ENCODE measurements at regions not wholly inside any gene's neighbourhood (a gene's known extent, or its start where the extent isn't known, plus 50 kb on each side); places are given as distances from the start of the nearest gene placed in this dataset.
"Not testable (repeated sequence)": the region's sequence is repeated elsewhere in the genome, so short reads cannot be mapped to it uniquely, and the experiment has no call there.

DNA sequence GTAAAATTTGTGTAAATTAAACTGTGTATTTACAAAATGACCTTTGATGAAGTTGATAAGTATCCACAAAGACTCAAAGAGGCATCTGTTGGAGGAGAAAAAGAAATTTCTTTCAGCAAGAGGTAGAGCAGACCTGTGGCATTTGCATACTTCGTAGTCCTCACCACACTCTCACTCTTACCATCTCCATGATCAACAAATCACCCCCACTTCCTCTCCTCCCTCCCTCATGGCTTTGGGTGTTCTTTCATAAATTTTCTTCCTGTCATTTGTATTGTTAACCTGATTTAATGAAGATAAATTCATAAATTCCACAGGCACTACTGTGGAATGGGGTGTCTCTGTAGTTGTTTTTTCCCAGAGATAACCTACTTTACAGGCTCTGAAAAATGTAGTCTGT, 366.5 kb downstream of the ZNF674 start:
- no peak for ATAC-seq
- H3K9me3 ChIP-seq: peaks cover 4% of the 10 kb centered on the region; the same call in 1 of the 3 replicates
- DNase-seq (ENCODE audit: low read depth in 1 of 2, low spot score in 1 of 2): no peak
- FAIRE-seq: no peak
- H3K4me3 ChIP-seq: no peak overlapping the region
- 96% methylated on average over 1 of the region's 1 CpG for WGBS (ENCODE audit: missing lambda C conversion rate)
- no peak for TF ChIP-seq JUN (IDR thresholded peaks at IDR 0.05)
- TF ChIP-seq CEBPB (IDR thresholded peaks at IDR 0.05): no peak
- no peak for TF ChIP-seq MAX (IDR thresholded peaks at IDR 0.05)
- TF ChIP-seq EHMT2 (IDR thresholded peaks at IDR 0.05; ENCODE audit: low read depth): no peak
- no peak for TF ChIP-seq HDAC2 (IDR thresholded peaks at IDR 0.05)
- no peak for TF ChIP-seq GATA3 (IDR thresholded peaks at IDR 0.05; ENCODE audit: borderline replicate concordance)
- TF ChIP-seq ZNF302 (CRISPR knock-in tag; IDR thresholded peaks at IDR 0.05): no peak
- TF ChIP-seq, protein P1, sequence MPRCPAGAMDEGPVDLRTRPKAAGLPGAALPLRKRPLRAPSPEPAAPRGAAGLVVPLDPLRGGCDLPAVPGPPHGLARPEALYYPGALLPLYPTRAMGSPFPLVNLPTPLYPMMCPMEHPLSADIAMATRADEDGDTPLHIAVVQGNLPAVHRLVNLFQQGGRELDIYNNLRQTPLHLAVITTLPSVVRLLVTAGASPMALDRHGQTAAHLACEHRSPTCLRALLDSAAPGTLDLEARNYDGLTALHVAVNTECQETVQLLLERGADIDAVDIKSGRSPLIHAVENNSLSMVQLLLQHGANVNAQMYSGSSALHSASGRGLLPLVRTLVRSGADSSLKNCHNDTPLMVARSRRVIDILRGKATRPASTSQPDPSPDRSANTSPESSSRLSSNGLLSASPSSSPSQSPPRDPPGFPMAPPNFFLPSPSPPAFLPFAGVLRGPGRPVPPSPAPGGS (IDR thresholded peaks at IDR 0.05): no peak
- no peak for TF ChIP-seq SREBF2 (IDR thresholded peaks at IDR 0.05)
- no peak for TF ChIP-seq CBX8 (IDR thresholded peaks at IDR 0.05)
- TF ChIP-seq HEYL (CRISPR knock-in tag; IDR thresholded peaks at IDR 0.05): no peak
- TF ChIP-seq HES2 (IDR thresholded peaks at IDR 0.05): no peak
- H3K27ac ChIP-seq: no peak overlapping the region
- CTCF ChIA-PET: no interaction called here
- peaks cover 17% of the 10 kb centered on the region for H3K4me1 ChIP-seq
- no peak overlapping the region for H3K4me2 ChIP-seq
- POLR2A ChIA-PET: no interaction called here

DNA sequence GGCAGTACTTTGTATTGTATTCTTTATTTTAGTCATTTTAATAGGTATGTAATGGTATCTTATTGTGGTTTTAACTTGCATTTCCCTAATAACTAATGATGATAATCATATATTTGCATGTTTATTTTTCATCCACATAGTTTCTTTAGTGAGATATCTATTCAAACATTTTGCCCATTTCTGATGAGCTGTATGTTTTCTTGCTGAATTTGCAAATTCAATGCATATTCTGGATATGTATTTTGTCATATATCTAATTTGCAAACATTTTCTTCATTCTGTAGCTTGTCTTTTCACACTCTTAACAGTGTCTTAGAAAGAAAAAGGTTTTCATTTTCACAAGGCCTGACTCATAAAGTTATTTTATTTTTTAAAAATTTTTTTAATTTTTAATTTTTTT, 372.1 kb downstream of the ZNF674 start:
- DNase-seq (ENCODE audit: low read depth in 1 of 2, low spot score in 1 of 2) (no peak), FAIRE-seq (no peak), ATAC-seq (no peak)
- H3K4me2 ChIP-seq: no peak overlapping the region
- H3K4me3 ChIP-seq: no peak overlapping the region
- TF ChIP-seq MAFK (IDR thresholded peaks at IDR 0.05; ENCODE audit: partially characterized antibody): peak; percentile 69
- TF ChIP-seq KDM1A (IDR thresholded peaks at IDR 0.05; ENCODE audit: low read depth): no peak
- no peak overlapping the region for H3K27ac ChIP-seq
- no peaks in the 10 kb centered on the region for H3K9me3 ChIP-seq
- CTCF ChIA-PET: no interaction called here
- POLR2A ChIA-PET: no interaction called here
- no peaks in the 10 kb centered on the region for H3K4me1 ChIP-seq

DNA sequence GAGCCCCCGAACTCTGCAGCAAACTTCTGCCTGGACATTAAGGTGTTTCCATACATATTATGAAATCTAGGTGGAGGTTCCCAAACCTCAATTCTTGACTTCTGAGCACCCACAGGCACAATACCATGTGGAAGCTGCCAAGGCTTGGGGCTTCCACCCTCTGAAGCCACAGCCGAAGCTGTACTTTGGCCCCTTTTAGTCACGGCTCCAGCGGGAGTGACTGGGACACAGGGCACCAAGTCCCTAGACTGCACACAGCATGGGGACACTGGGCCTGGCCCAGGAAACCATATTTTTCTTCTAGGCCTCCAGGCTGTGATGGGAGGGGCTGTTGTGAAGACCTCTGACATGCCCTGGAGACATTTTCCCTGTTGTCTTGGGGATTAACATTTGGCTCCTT, 373.8 kb downstream of the ZNF674 start:
- FAIRE-seq; CTCF ChIA-PET; DNase-seq (ENCODE audit: low read depth in 1 of 2, low spot score in 1 of 2); POLR2A ChIA-PET; H3K4me3 ChIP-seq; H3K27ac ChIP-seq; ATAC-seq; H3K4me2 ChIP-seq; H3K4me1 ChIP-seq; H3K9me3 ChIP-seq: not testable (repeated sequence)
- WGBS (ENCODE audit: missing lambda C conversion rate): 80% methylated on average over 1 of the region's 4 CpGs

DNA sequence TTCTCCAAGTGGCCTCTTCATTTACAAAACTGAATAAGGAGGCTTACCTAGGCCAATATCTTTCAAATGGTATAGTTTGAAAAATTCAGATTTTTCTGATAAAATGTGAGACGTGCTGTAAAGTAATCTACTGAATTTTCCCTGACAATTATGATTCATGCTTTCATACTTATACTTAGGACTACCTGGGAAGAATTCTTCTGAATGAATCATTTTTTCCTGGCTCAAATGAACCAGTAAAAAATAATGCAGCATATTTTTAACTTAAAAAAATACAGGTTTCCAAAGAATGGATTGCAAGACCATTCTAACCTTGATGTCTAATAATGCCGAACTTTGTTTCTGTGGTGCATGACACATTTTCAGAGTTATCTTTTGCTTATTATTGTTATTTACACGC, 375.4 kb downstream of the ZNF674 start:
- Histone ChIP-seq H3K9me3 (no peaks in the 10 kb centered on the region), H3K4me3 (no peak overlapping the region), H3K27ac (no peak overlapping the region), H3K4me1 (peaks cover 6% of the 10 kb centered on the region; the same call in 2 of the 3 replicates), H3K4me2 (no peak overlapping the region)
- WGBS (ENCODE audit: missing lambda C conversion rate): 72% methylated on average over 3 of the region's 3 CpGs
- CTCF ChIA-PET: no interaction called here
- FAIRE-seq (no peak), ATAC-seq (no peak), DNase-seq (ENCODE audit: low read depth in 1 of 2, low spot score in 1 of 2) (no peak)
- POLR2A ChIA-PET: no interaction called here
- TF ChIP-seq RNF2 (IDR thresholded peaks at IDR 0.05; ENCODE audit: borderline replicate concordance, low read depth) (no peak), CHD2 (IDR thresholded peaks at IDR 0.05; ENCODE audit: low read length, partially characterized antibody) (no peak), ZSCAN20 (CRISPR knock-in tag; IDR thresholded peaks at IDR 0.05) (no peak), MYC (IDR thresholded peaks at IDR 0.05; ENCODE audit: borderline replicate concordance, low read length) (no peak), HOXB13 (CRISPR knock-in tag; IDR thresholded peaks at IDR 0.05; ENCODE audit: low read depth) (no peak), JUNB (IDR thresholded peaks at IDR 0.05) (no peak)
- TF ChIP-seq, protein P2, sequence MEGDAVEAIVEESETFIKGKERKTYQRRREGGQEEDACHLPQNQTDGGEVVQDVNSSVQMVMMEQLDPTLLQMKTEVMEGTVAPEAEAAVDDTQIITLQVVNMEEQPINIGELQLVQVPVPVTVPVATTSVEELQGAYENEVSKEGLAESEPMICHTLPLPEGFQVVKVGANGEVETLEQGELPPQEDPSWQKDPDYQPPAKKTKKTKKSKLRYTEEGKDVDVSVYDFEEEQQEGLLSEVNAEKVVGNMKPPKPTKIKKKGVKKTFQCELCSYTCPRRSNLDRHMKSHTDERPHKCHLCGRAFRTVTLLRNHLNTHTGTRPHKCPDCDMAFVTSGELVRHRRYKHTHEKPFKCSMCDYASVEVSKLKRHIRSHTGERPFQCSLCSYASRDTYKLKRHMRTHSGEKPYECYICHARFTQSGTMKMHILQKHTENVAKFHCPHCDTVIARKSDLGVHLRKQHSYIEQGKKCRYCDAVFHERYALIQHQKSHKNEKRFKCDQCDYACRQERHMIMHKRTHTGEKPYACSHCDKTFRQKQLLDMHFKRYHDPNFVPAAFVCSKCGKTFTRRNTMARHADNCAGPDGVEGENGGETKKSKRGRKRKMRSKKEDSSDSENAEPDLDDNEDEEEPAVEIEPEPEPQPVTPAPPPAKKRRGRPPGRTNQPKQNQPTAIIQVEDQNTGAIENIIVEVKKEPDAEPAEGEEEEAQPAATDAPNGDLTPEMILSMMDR (IDR thresholded peaks at IDR 0.05): no peak
